ENCODE measurements at regions not wholly inside any gene's neighbourhood (a gene's known extent, or its start where the extent isn't known, plus 50 kb on each side); places are given as distances from the start of the nearest gene placed in this dataset.

DNA sequence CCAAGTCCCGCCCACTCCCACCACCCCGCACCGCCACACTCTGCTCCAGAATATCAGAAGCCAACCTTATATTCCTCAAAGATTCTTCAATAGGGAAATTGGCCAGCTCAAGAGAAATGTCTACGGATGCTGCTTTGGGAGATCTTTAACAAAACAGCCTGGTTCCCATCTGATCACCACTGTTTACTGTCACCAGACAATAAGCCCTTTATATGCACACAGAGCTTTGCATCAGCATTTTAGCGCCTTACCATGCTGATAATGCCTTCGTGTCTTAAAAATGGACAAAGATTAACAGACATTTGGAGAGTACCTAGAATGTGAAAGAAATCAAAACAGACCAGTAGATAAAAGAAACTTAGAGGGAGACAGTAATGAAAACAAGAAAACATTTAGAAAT is 141.7 kb upstream of the SYT6 start:
- TF ChIP-seq CTCF (IDR thresholded peaks at IDR 0.05; ENCODE audit: insufficient read depth, low read depth, low read length): no peak
- ChIA-PET POLR2A (no interaction called here), CTCF (interaction anchor here (1.0 kb wide), 1 partner anchor 52 kb away, joined by 3 read pairs; no protein-coding TSS in a partner anchor)
- Histone ChIP-seq H3K36me3 (ENCODE audit: control insufficient read depth, insufficient read depth, low read length) (no peaks in the 10 kb centered on the region), H3K27me3 (ENCODE audit: control insufficient read depth, insufficient read depth, low read length) (peaks cover 8% of the 10 kb centered on the region), H3K4me3 (ENCODE audit: low read depth, low read length) (no peak overlapping the region)
- DNase-seq (ENCODE audit: low read depth): no peak

DNA sequence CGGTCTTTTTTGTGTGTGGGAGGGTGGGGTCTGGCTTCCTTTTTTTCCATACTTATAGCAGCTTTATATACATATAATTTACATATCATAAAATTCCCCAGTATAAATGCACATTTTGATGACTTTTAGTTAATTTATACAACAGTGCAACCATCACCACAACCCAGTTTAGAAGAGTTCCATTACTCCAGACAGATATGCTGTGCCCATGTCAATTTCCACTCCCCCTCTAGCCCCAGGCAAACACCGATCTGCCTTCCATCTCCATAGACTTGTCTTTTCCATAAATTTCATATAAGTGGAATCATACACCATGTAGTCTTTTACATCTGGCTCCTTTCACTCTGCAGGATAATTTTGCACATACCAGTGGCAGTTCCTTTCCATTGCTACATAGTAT is 139.2 kb upstream of the SYT6 start:
- CTCF ChIA-PET: interaction anchor here (1.8 kb wide), 1 partner anchor 10 kb away, joined by 8 read pairs; no protein-coding TSS in a partner anchor
- no peak for TF ChIP-seq CTCF (IDR thresholded peaks at IDR 0.05; ENCODE audit: insufficient read depth, low read depth, low read length)
- no peak for DNase-seq (ENCODE audit: low read depth)
- POLR2A ChIA-PET: no interaction called here
- Histone ChIP-seq H3K4me3 (ENCODE audit: low read depth, low read length) (no peak overlapping the region), H3K36me3 (ENCODE audit: control insufficient read depth, insufficient read depth, low read length) (no peaks in the 10 kb centered on the region), H3K27me3 (ENCODE audit: control insufficient read depth, insufficient read depth, low read length) (peaks cover 7% of the 10 kb centered on the region; the same call in 1 of the 2 replicates)

GRCh38 chr1:114292194-114292593 is 138.5 kb upstream of the SYT6 start:
- no peak for TF ChIP-seq CTCF (IDR thresholded peaks at IDR 0.05; ENCODE audit: insufficient read depth, low read depth, low read length)
- no peak overlapping the region for H3K4me3 ChIP-seq (ENCODE audit: low read depth, low read length)
- POLR2A ChIA-PET: no interaction called here
- no peaks in the 10 kb centered on the region for H3K36me3 ChIP-seq (ENCODE audit: control insufficient read depth, insufficient read depth, low read length)
- CTCF ChIA-PET: interaction anchor here (1.8 kb wide), 1 partner anchor 9 kb away, joined by 8 read pairs; no protein-coding TSS in a partner anchor
- DNase-seq (ENCODE audit: low read depth): no peak
- H3K27me3 ChIP-seq (ENCODE audit: control insufficient read depth, insufficient read depth, low read length): peaks cover 6% of the 10 kb centered on the region; the same call in 1 of the 2 replicates

DNA sequence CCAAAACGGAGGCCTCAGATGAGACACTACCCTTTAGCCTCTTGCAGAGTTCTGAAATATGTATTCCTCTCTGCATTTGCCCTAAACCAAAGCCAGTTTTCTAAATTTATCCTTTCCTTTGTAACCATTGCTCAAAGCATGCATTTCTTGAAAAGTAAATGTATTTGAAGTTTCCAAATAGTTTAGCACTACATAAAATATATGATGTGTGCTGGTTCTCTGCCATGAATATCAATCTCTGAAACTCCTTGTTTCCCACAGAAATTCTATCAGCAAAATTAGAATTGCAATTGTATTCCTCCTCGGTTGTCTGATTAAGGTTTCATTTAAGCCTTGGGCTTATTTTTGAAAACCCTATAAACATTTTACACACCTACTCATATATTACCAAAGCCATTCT is 137.1 kb upstream of the SYT6 start:
- no peak for DNase-seq (ENCODE audit: low read depth)
- no peak overlapping the region for H3K4me3 ChIP-seq (ENCODE audit: low read depth, low read length)
- ChIA-PET POLR2A (no interaction called here), CTCF (no interaction called here)
- H3K36me3 ChIP-seq (ENCODE audit: control insufficient read depth, insufficient read depth, low read length): no peaks in the 10 kb centered on the region
- no peak for TF ChIP-seq CTCF (IDR thresholded peaks at IDR 0.05; ENCODE audit: insufficient read depth, low read depth, low read length)
- H3K27me3 ChIP-seq (ENCODE audit: control insufficient read depth, insufficient read depth, low read length): peaks cover 5% of the 10 kb centered on the region; the same call in 1 of the 2 replicates

DNA sequence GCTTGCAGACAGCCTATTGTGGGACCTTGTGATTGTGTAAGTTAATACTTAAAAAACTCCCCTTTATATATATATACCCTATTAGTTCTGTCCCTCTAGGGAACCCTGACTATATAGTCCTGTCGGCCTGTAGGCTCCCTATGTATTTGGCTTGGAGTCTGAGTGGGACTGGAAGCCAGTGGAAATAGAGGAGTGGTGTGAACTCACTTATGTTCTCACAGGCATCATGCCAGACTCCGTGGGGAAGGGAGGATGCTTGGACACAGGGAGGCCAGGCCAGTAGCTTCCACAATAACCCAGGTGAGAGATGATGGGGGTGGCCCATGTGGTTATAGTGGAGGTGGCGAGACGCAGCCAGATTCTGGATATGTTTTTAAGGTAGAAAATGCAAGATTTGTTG is 136.7 kb upstream of the SYT6 start:
- CTCF ChIA-PET: no interaction called here
- POLR2A ChIA-PET: no interaction called here
- no peak for TF ChIP-seq CTCF (IDR thresholded peaks at IDR 0.05; ENCODE audit: insufficient read depth, low read depth, low read length)

More for the DNA sequence above, 136.7 kb upstream of the SYT6 start:
- no peak for DNase-seq (ENCODE audit: low read depth)
- Histone ChIP-seq H3K27me3 (ENCODE audit: control insufficient read depth, insufficient read depth, low read length) (peaks cover 5% of the 10 kb centered on the region; the same call in 1 of the 2 replicates), H3K4me3 (ENCODE audit: low read depth, low read length) (no peak overlapping the region), H3K36me3 (ENCODE audit: control insufficient read depth, insufficient read depth, low read length) (no peaks in the 10 kb centered on the region)

All from BJ (cell line).